ENCODE measurements at regions not wholly inside any gene's neighbourhood (a gene's known extent, or its start where the extent isn't known, plus 50 kb on each side); places are given as distances from the start of the nearest gene placed in this dataset.
"Not testable (repeated sequence)": the region's sequence is repeated elsewhere in the genome, so short reads cannot be mapped to it uniquely, and the experiment has no call there.

GRCh38 chr5:34127818-34128217 is 84.8 kb upstream of the C1QTNF3 start:
- TF ChIP-seq POLR2AphosphoS5, POLR2A, TAF1, SPI1 (IDR thresholded peaks at IDR 0.05; ENCODE audit: low read depth, low read length): not testable (repeated sequence)

Data from GM12891 (cell line).